HG03064 (cell line): ENCODE measurements at regions not wholly inside any gene's neighbourhood (a gene's known extent, or its start where the extent isn't known, plus 50 kb on each side); places are given as distances from the start of the nearest gene placed in this dataset.
"Not testable (repeated sequence)": the region's sequence is repeated elsewhere in the genome, so short reads cannot be mapped to it uniquely, and the experiment has no call there.

Source experiments
- ATAC-seq: cut with Tn5 transposase; IDR thresholded peaks from one replicate; pipeline ENCODE4 v1.9.1; 2021; ENCODE audit warnings: low read depth; ENCODE audit not compliant: unreplicated experiment

DNA sequence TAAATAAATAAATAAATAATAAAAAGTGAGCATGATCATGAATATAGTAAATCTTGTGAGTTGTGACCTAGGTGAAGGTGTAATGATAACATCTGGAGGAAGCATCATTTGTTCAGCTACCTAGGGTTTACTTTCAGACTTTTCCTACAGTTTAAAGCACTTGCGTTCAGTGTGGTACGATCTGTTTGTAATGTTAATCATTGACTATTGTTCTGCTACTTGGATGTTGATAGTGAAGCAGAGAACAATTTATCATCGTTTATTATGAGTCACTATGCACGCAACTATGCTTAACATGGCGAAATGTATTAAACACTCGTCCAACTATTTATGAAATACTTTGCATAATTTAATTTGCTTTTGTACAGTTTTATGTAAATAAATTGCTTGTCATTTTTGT, 426.2 kb downstream of the PCDH7 start:
- ATAC-seq = no peak

GRCh38 chr4:31148990-31149389, 428.8 kb downstream of the PCDH7 start:
- ATAC-seq = no peak

DNA sequence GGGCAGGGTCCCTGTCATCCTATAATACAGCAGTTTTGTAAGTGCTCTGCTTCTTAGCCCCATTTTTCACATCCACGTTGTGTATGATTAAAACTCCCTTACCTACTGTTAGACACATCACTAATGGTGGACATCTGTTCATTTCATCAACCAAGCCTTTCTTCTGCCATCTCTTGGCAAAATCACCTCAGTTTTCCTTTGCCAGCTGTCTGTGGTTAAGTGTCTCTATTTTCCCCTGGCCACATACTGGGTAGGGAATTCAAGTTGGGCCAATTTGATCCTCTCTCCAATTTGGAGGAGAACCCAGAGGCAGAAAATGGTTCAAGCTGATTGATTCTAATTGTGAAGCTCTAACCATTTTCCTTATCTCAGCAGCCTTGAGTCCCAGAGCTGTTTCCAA, 436.1 kb downstream of the PCDH7 start:
- no peak for ATAC-seq

- ATAC-seq = no peak
Observed at GRCh38 chr4:31160146-31160545, 440.0 kb downstream of the PCDH7 start.

GRCh38 chr4:31169846-31170245, 449.7 kb downstream of the PCDH7 start:
- ATAC-seq = no peak

DNA sequence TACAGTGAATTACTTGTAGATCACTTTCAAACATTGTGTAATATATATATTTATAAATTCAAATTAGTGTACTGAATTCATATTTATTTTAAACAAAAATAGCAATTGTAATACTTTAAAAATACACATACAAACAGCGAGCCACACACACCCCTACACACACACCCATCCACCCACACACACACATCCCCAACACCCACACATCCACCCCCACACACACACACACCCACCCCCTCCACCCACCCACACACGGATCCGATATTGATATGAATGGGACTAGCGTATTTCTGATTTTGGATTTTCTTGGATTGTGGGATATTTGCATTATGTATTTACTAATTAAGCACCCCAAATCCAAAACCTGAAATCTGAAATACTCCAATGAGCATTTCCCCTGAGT, 451.2 kb downstream of the PCDH7 start:
- ATAC-seq = no peak

GRCh38 chr4:31175242-31175910, 455.2 kb downstream of the PCDH7 start:
- no peak for ATAC-seq

DNA sequence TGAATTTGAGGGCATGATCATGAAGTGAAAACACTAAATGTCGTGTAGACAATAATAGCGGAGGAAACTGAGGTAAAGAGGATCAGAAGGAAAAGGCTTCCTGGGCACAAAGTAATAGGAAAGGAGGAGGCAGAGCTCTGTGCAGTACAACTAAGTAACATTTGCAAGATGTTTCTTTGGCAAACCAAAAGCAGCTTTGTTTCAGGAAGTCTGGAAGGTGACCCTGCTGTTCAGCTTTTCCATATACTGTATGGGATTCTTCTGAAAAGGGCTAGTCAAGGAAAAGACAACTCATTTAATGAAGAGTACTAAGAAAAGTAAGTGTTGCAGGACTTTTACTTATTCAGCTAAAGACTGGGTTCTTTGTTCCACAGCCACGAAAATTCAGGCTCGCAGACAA, 463.1 kb downstream of the PCDH7 start:
- no peak for ATAC-seq

DNA sequence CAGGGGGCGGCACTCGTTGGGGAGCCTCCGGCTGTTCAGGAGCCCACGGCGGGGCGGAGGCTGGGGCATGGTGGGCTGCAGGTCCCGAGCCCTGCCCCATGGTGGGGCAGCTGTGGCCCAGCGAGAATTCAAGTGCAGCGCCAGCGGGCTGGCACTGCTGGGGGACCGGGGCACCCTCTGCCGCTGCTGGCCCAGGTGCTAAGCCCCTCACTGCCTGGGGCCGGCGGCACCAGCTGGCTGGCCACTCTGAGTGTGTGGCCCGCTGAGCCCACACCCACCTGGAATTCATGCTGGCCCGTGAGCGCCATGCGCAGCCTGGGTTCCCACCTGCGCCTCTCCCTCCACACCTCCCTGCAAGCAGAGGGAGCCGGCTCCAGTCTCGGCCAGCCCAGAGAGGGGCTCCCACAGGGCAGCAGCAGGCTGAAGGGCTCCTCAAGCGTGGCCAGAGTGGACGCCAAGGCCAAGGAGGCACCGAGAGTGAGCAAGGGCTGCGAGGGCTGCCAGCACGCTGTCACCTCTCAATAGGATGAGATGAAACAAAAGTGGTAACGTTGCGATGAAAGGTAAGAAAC, 464.9 kb downstream of the PCDH7 start:
- no peak for ATAC-seq

- ATAC-seq = no peak
Observed at GRCh38 chr4:31187979-31188378, 467.8 kb downstream of the PCDH7 start.

- no peak for ATAC-seq
Observed at GRCh38 chr4:31189938-31190337, 469.8 kb downstream of the PCDH7 start.

- ATAC-seq = no peak
Observed at GRCh38 chr4:31190671-31191070, 470.5 kb downstream of the PCDH7 start.

DNA sequence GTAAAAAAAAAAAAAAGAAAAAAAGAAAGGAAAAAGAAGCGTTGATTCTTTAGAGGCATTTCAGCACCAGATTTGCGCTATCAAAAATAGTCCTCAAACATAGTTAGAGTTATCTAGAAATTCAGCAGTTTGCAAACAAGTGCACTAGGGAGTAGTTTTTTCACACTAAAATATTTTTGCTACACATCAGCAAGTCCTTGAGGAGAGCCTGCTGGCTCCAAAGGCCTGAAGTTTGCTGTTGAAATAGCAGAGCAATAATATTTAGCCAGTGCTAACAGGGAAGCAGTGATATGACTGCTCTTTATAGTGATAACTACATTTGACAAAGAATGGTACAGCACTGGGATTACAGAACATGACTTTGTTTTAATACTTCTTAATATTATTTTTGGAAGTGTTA, 472.2 kb downstream of the PCDH7 start:
- ATAC-seq = no peak

DNA sequence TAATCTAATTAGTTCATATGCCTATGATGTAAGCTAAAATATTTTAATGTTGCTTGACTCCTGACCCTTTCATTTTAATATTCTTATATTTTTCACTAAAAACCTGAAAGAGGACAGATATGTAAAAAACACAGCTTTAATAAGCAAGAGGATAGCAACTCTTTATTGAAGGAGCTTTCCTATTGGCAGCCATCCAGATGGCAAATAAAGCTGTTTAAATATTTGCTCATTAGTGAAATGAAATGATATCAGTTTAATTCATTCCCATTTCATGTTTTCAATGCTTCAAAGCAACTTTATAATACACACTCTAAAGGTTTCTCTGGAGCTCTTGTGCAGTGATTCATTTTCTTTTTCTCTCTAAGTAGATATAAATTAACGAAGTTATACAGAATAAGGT, 473.4 kb downstream of the PCDH7 start:
- ATAC-seq = no peak

DNA sequence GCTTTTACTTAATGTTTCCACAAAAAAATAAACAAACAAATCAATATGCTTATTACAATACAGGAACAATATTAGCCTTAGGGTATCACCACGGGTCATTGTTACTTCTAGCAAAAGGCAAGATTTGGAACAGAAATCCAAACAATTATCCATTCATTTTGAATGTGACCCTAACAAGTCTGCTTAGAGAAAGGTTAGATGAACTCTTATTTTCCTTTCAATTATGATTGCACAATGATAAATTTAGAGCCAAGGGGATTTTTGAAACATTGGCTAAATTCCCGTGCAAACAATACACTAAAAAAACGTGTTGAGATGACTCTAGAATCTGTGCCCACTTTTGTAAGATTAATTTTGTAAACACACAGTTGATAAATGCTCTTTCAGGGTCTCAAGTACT, 474.7 kb downstream of the PCDH7 start:
- ATAC-seq = no peak

GRCh38 chr4:31199644-31200043, 479.5 kb downstream of the PCDH7 start:
- no peak for ATAC-seq

- ATAC-seq = not testable (repeated sequence)
Observed at GRCh38 chr4:31202054-31202453, 481.9 kb downstream of the PCDH7 start.

DNA sequence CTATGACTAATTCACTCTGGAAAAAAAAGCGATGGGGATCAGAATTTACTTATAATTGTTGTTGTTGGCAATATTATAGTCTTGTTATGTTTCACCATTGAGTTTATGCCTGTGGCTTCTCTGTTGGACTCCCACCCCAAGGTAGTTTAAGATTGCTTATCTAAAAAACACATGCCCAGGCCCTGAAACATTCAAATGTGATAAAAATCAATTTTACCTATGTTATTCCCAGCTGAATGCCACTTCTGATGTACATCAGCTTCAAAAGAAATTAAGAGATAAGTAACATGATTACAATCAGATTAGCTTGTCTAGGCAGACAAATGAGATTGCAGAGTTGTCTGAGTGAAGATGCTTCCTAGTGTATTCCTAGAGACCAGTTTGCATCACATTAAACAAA, 484.7 kb downstream of the PCDH7 start:
- ATAC-seq = no peak

DNA sequence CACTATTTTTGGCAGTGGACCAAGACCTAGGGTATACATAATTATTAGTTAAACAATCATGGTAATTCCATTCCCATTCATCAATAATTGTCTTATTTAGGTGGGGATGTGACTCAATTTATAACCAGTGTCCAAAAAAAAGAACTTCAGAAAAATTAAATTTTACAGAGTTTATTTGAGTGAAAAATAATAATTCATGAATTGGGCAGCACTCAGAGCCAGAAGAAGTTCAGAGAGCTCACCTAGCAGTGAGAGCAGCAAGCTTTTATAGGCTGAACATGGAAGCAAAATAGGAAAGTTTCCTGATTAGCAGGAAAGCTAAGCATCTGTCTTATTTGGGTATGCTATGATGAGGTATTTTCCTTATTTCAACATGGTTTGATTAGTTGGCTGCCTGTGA, 500.8 kb downstream of the PCDH7 start:
- no peak for ATAC-seq

DNA sequence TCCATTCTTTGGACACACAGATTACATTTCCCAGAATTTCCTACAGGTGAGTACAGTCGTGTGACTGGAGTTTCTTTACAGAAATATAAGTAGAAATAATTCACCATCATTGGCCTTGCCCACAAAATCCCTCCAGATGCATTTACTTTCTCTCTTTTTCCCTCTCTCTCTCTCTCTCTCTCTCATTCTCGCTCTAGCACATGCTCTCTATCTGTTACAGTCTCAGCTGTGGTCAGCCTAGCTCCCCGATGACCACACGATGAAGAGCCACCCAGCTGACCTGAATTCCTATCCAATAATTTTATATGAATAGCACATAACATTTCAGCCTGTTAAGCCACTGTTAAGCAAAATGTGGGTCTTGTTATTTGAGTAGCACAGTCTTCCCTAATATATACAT, 507.9 kb downstream of the PCDH7 start:
- ATAC-seq = no peak

DNA sequence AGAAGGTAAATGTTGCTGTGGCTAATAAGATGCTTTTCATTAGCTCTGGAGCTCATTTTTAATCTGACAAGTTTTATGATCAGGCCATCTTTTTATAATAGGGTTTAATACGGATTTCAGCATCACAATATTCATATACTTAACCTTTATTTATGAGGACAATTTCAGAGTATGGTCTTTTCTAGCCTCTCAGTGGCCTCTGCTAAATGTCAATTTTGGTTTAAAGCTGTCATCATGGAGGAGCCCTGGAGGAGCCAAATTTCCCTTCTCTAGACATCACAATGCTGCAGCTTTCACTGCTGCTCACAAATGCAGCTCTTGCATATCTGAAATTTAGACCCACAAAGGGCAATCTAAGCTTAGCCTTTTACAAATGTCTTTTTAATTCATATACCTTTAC, 510.4 kb downstream of the PCDH7 start:
- ATAC-seq = no peak

- ATAC-seq = no peak
Observed at GRCh38 chr4:31234494-31234893, 514.3 kb downstream of the PCDH7 start.

GRCh38 chr4:31234901-31235300, 514.7 kb downstream of the PCDH7 start:
- no peak for ATAC-seq
